Lower lobe of right lung (tissue), 2 donors: ENCODE measurements at regions not wholly inside any gene's neighbourhood (a gene's known extent, or its start where the extent isn't known, plus 50 kb on each side); places are given as distances from the start of the nearest gene placed in this dataset.

ENCODE experiments used
- ATAC-seq, 2 donors: fragments of 200-7000 bp; cut with Tn5 transposase; one replicate each; pipeline ENCODE4 v1.9.1; 2020 to 2022; ENCODE audit warnings: mild to moderate bottlenecking in 2 of 2, moderate library complexity in 2 of 2
- DNase-seq: peaks from one replicate; pipeline ENCODE4 v3.0.0-alpha.2; 2020
- H3K27ac ChIP-seq: fragments of 200-600 bp; one replicate; pipeline ENCODE4 v1.8.0; 2022
- H3K27me3 ChIP-seq: fragments of 200-600 bp; one replicate; pipeline ENCODE4 v1.8.0; 2022; ENCODE audit warnings: low read depth
- H3K36me3 ChIP-seq: fragments of 200-600 bp; one replicate; pipeline ENCODE4 v1.8.0; 2022; ENCODE audit warnings: mild to moderate bottlenecking
- H3K4me1 ChIP-seq: fragments of 200-600 bp; one replicate; pipeline ENCODE4 v1.8.0; 2022
- H3K4me3 ChIP-seq: fragments of 200-600 bp; one replicate; pipeline ENCODE4 v1.8.0; 2022; ENCODE audit warnings: mild to moderate bottlenecking
- H3K9me3 ChIP-seq: fragments of 200-600 bp; one replicate; pipeline ENCODE4 v1.8.0; 2022
- intact Hi-C: fragments of 100-400 bp; cut with DNase I; formaldehyde crosslinking; loops from one replicate; pipeline ENCODE4 v1.11.0; 2022
- TF ChIP-seq, protein P1 (sequence below): fragments of 200-600 bp; IDR thresholded peaks from one replicate; pipeline ENCODE4 v1.8.0; 2022; ENCODE audit warnings: antibody characterized with exemption, mild to moderate bottlenecking
- donor health status: DM: no; HTN: yes; CAD: no; lungs with severe emphysema.

GRCh38 chr2:118403658-118404451 is 315.6 kb downstream of the INSIG2 start:
- H3K4me3 ChIP-seq: no peak overlapping the region
- no peaks in the 10 kb centered on the region for H3K9me3 ChIP-seq
- no peaks in the 10 kb centered on the region for H3K4me1 ChIP-seq
- DNase-seq: no peak
- no peak overlapping the region for H3K27ac ChIP-seq
- H3K27me3 ChIP-seq: no peaks in the 10 kb centered on the region
- H3K36me3 ChIP-seq: no peaks in the 10 kb centered on the region
- intact Hi-C loops: no loop called here
- TF ChIP-seq, protein P1, sequence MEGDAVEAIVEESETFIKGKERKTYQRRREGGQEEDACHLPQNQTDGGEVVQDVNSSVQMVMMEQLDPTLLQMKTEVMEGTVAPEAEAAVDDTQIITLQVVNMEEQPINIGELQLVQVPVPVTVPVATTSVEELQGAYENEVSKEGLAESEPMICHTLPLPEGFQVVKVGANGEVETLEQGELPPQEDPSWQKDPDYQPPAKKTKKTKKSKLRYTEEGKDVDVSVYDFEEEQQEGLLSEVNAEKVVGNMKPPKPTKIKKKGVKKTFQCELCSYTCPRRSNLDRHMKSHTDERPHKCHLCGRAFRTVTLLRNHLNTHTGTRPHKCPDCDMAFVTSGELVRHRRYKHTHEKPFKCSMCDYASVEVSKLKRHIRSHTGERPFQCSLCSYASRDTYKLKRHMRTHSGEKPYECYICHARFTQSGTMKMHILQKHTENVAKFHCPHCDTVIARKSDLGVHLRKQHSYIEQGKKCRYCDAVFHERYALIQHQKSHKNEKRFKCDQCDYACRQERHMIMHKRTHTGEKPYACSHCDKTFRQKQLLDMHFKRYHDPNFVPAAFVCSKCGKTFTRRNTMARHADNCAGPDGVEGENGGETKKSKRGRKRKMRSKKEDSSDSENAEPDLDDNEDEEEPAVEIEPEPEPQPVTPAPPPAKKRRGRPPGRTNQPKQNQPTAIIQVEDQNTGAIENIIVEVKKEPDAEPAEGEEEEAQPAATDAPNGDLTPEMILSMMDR: no peak
- ATAC-seq: no peak

DNA sequence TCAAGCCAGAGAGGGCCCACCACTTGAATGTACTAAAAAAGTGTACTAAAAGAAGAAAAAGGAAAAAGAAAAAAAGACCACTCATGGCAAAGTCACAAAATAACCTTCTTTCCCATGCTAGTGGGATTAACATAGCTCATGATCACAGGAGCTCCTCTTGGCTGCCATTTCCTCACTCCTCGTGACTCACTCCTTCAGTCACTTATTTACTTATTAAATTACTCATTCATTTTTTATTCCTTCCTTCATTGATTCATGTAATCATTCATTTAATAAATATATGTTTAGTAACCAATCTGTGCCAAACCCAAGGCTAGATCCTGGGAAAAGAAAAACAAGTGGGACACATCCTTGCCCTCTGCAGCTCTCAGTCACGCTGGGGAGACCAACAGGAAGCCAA is 300.5 kb downstream of the INSIG2 start:
- no peak for ATAC-seq
- intact Hi-C loops: no loop called here
- H3K4me3 ChIP-seq: no peak overlapping the region

DNA sequence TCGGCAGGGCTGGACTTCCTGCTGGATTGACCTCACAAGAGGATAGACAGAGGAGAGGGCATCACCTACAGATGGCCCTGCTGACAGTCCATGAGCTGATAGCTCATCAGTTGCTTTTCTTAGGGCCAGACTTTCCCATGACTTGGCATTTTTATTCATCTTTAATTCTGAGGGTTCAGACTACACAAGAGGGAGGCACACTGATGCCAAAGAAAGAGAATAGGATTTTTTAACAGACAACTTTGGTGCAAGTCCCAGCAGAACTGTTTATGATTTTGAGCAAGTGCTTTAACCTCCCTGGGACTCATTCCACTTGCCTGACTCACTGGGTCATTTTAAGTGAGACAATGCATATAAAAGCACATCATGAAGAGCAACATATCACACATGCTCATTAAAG is 299.2 kb downstream of the INSIG2 start:
- H3K36me3 ChIP-seq: no peaks in the 10 kb centered on the region
- no peak overlapping the region for H3K4me3 ChIP-seq
- H3K27me3 ChIP-seq: no peaks in the 10 kb centered on the region
- H3K27ac ChIP-seq: no peak overlapping the region
- ATAC-seq (no peak), DNase-seq (no peak)
- intact Hi-C loops: no loop called here
- TF ChIP-seq, protein P1: no peak
- H3K4me1 ChIP-seq: no peaks in the 10 kb centered on the region
- no peaks in the 10 kb centered on the region for H3K9me3 ChIP-seq

More for the DNA sequence above, 300.5 kb downstream of the INSIG2 start:
- DNase-seq: no peak
- Histone ChIP-seq H3K27ac (no peak overlapping the region), H3K36me3 (no peaks in the 10 kb centered on the region), H3K9me3 (no peaks in the 10 kb centered on the region), H3K27me3 (no peaks in the 10 kb centered on the region), H3K4me1 (no peaks in the 10 kb centered on the region)
- TF ChIP-seq, protein P1: no peak

GRCh38 chr2:118386641-118387302 is 298.5 kb downstream of the INSIG2 start:
- no peak for ATAC-seq
- intact Hi-C loops: no loop called here

GRCh38 chr2:118380915-118381653 is 292.8 kb downstream of the INSIG2 start:
- H3K4me3 ChIP-seq: no peak overlapping the region
- ATAC-seq (no peak), DNase-seq (no peak)
- no peaks in the 10 kb centered on the region for H3K36me3 ChIP-seq
- no peaks in the 10 kb centered on the region for H3K27me3 ChIP-seq
- TF ChIP-seq, protein P1: no peak
- no peaks in the 10 kb centered on the region for H3K4me1 ChIP-seq
- intact Hi-C loops: no loop called here
- no peaks in the 10 kb centered on the region for H3K9me3 ChIP-seq
- H3K27ac ChIP-seq: no peak overlapping the region

More at GRCh38 chr2:118386641-118387302, 298.5 kb downstream of the INSIG2 start:
- Histone ChIP-seq H3K4me3 (no peak overlapping the region), H3K27me3 (no peaks in the 10 kb centered on the region), H3K27ac (no peak overlapping the region), H3K9me3 (no peaks in the 10 kb centered on the region), H3K4me1 (no peaks in the 10 kb centered on the region), H3K36me3 (no peaks in the 10 kb centered on the region)
- TF ChIP-seq, protein P1: no peak
- DNase-seq: no peak
